ENCODE measurements at regions not wholly inside any gene's neighbourhood (a gene's known extent, or its start where the extent isn't known, plus 50 kb on each side); places are given as distances from the start of the nearest gene placed in this dataset.

GRCh38 chr10:129365767-129366402, 101.2 kb upstream of the MGMT start:
- DNase-seq = no peak

- no peak for DNase-seq
Measured at GRCh38 chr10:129366450-129366849, 100.6 kb upstream of the MGMT start.

DNA sequence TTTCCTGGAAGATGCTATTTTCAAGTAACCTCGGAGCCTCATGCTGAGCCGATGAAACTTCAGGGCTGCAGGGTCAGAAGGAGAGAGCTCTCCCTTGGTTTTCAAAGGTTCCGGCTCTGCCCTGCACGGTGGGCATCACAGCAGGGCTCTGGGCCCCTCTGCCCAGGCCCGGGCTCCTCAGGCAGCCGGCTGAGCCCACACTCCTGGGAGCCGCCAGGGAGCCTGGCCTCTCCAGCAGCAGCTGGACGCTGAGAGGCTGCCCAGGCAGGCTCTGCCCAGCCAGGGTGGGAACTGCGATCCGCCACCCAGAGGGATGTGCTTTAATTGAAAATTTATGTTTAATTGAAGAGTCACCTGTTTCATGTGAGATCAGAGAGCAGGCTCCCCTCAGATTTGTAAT, 97.5 kb upstream of the MGMT start:
- DNase-seq = no peak

GRCh38 chr10:129371541-129371940, 95.5 kb upstream of the MGMT start:
- no peak for DNase-seq

- DNase-seq = no peak
Measured at GRCh38 chr10:129372172-129372571, 94.9 kb upstream of the MGMT start.

DNA sequence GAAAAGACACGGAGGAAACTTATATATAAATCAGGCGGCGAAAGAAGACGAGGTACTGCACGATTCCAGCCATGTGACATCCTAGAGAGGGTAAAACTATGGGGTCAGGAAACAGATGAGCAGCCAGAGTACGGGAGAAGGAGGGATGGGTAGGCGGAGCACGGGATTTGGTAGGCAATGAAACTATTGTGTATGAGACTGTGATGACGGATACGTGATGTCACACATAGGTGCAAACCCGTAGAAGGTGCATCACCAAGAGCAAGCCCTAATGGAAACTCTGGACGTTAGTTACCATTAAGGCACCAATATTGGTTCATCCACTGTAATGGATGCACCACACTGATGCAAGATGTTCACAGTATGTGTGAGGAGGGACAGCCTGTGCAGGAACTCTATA, 93.8 kb upstream of the MGMT start:
- DNase-seq = no peak

GRCh38 chr10:129373718-129374117, 93.3 kb upstream of the MGMT start:
- no peak for DNase-seq

- DNase-seq = no peak
Measured at GRCh38 chr10:129375171-129375570, 91.9 kb upstream of the MGMT start.

- DNase-seq = no peak
Measured at GRCh38 chr10:129375912-129376311, 91.1 kb upstream of the MGMT start.

DNA sequence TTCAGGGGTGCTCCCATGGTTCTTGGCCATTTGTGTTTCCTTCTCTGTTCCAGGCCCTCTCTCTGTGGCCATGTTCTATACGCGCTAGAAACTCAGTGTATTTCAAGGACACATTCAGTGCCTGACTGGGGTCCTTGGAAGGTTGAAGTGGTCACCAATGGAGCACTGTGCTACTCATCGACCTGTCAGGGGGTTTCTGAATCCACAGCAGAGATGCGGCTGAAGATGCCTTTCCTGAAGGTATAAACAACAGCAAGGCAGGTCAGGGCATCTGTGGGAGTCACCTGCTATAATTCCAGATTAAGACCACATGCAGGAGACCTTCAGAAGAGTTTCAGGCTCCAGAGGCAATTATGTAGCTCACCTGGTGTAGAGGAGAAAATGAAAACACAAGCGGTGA, 86.8 kb upstream of the MGMT start:
- DNase-seq = no peak

- no peak for DNase-seq
Measured at GRCh38 chr10:129381741-129382140, 85.3 kb upstream of the MGMT start.

DNA sequence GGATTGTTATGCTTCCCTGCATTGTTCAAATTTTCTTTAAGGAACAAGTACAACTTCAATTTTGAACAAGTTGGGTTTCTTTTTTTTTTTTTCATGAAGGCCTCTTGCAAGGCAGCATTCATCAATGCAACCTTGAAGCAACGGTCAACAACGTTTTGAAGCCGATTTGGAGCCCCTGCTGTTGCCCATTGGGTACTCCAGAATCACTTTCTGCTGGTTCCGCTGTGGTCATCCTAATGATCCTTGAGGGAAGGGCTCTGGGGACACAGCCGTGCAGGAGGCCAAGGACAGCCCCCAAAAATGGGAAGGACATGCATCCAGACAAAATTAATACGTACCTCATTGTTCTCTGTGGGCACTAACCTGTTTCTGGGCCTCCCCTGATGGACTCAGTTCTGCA, 84.6 kb upstream of the MGMT start:
- DNase-seq = no peak

GRCh38 chr10:129383651-129384050, 83.4 kb upstream of the MGMT start:
- no peak for DNase-seq

- no peak for DNase-seq
Measured at GRCh38 chr10:129385600-129385999, 81.4 kb upstream of the MGMT start.

DNA sequence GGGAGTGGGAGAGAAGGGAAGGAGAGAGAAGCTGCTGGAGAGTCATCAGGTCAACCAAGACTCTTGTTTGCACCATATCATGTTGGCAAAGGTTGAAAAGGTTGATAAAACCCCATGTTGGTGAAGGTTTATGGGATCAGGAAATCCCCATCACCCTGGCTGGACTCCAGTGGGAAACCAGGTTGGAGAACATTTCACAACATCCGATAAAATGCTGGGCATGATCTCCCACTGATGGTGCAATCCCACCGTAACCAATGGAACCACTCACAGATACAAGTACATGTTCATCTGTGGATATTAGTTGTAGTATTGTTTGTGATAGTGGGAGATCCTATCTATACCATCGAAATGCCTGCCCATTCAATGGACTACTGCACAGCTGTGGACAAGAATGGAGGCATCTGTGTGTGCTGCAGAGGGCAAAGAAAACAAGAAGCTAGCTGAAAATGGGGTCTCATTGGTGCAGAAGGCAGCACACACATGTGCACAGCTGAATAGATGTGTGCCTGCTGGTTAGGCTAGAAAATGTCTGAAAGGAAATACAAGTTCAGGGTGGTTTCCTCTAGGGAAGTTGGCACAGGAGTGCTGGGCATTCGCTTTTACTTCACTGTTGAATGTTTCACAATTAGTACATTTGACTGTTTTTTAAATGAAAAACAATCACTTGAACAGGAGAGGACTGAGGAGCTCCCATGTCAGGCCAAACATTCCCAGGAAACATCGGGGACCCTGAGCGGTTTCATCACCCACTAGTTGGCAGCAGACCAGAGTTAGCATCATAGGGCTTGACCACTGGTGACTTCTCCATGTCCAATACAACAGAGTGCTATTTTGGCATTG, 80.4 kb upstream of the MGMT start:
- DNase-seq = no peak

DNA sequence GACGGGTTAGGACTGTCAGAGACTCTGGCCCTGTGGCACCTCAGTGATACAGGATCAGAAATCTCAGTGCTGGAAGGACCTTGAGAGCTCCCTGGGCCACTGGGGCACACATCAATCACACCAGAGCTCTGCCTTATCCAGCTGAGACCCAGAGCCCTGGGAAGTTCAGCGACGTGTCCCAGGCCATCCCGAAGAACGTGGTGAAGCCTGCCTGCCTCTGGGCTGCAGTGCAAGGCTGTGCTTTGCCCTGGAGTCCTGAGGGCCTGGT, 79.8 kb upstream of the MGMT start:
- no peak for DNase-seq

DNA sequence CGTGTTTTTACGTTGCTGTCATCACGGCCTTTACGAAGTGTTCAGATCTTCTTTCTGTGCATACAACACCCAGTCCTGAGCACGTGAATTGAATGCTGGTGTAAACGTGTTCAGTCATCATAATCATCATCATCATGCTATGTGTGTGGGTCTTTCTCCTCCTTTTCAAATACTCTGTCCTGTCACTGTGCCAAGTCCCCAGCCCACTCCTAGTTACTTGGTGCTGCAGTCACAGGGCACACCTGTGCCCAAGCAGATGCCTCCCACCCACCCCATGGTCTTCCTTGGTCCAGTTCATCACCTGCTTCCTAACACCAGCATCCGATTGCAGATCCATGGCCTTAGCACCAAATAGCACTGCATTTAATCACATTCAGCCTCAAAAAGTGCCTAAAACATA, 78.6 kb upstream of the MGMT start:
- DNase-seq = no peak

GRCh38 chr10:129389194-129389593, 77.8 kb upstream of the MGMT start:
- no peak for DNase-seq

DNA sequence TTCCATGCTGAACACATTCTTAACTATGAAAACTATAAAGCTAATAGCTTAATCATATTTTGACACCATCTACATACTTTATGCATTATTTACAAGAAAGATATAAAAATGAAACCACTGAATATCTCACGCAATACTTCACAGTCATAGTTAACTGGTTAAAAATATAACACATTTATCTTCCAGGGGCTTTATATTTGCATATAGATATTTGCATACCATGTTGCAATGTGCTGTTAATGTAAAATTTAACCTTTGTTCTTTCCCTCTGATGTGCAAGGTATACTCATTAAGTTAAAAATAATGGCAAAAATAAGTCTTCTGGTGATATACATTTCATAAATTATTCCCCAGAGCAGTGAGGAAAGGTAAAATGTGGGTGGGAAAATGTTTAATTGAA, 76.9 kb upstream of the MGMT start:
- DNase-seq = no peak

DNA sequence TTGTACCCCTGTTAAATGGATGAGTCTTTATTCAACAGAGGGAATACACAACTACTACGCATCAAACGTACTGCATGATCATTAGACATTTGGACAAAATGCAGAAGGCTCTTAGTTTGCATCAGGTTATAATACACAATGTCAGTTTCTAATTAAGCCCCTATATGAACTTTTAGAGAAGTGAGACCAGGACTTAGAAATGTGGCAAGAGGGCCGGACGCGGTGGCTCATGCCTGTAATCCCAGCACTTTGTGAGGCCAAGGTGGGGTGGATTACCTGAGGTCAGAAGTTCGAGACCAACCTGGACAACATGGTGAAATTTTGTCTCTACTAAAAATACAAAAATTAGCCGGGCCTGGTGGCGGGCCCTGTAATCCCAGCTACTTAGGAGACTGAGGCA, 76.3 kb upstream of the MGMT start:
- DNase-seq = no peak

DNA sequence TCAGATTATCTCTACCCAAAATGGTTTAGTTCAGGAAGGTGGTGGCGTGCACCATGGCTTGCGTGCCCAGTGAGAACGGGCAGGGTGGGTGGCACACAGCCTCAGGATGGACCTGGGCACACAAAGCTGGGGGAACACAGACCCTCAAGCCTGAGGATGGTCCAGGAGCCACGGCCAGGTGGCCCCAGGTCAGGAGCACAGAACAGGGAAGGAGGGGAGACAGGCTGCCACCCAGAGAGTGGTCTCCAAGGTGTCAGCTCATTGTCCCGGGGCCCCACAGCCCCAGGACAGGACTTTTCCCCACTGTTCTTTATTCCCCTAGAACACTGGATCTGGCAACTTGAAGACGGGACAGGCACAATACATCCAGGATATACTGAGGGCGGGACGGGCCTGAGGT, 75.6 kb upstream of the MGMT start:
- no peak for DNase-seq

- DNase-seq = no peak
Measured at GRCh38 chr10:129392855-129393254, 74.2 kb upstream of the MGMT start.

GRCh38 chr10:129393812-129394211, 73.2 kb upstream of the MGMT start:
- DNase-seq = no peak

- no peak for DNase-seq
Measured at GRCh38 chr10:129394518-129395328, 72.3 kb upstream of the MGMT start.
